WI38 (cell line): ENCODE measurements at regions not wholly inside any gene's neighbourhood (a gene's known extent, or its start where the extent isn't known, plus 50 kb on each side); places are given as distances from the start of the nearest gene placed in this dataset.

ENCODE experiments used
- H3K4me3 ChIP-seq: 2 replicates; pipeline ENCODE4 v1.5.1; 2011; ENCODE audit warnings: low read depth, mild to moderate bottlenecking, control low read depth, low read length
- TF ChIP-seq, protein P1 (sequence below): IDR thresholded peaks from 2 replicates; pipeline ENCODE4 v1.5.1; 2012; ENCODE audit warnings: low read depth, mild to moderate bottlenecking, control low read depth, low read length

- TF ChIP-seq, protein P1, sequence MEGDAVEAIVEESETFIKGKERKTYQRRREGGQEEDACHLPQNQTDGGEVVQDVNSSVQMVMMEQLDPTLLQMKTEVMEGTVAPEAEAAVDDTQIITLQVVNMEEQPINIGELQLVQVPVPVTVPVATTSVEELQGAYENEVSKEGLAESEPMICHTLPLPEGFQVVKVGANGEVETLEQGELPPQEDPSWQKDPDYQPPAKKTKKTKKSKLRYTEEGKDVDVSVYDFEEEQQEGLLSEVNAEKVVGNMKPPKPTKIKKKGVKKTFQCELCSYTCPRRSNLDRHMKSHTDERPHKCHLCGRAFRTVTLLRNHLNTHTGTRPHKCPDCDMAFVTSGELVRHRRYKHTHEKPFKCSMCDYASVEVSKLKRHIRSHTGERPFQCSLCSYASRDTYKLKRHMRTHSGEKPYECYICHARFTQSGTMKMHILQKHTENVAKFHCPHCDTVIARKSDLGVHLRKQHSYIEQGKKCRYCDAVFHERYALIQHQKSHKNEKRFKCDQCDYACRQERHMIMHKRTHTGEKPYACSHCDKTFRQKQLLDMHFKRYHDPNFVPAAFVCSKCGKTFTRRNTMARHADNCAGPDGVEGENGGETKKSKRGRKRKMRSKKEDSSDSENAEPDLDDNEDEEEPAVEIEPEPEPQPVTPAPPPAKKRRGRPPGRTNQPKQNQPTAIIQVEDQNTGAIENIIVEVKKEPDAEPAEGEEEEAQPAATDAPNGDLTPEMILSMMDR: no peak
- no peak overlapping the region for H3K4me3 ChIP-seq
Observed at GRCh38 chr5:142484821-142485387, 160.1 kb upstream of the SPRY4 start.

GRCh38 chr5:142482207-142482606, 157.4 kb upstream of the SPRY4 start:
- TF ChIP-seq, protein P1: no peak
- H3K4me3 ChIP-seq: no peak overlapping the region

- H3K4me3 ChIP-seq: no peak overlapping the region
- TF ChIP-seq, protein P1: no peak
Observed at GRCh38 chr5:142481410-142481809, 156.6 kb upstream of the SPRY4 start.

- TF ChIP-seq, protein P1: no peak
Observed at GRCh38 chr5:142479854-142480519, 155.2 kb upstream of the SPRY4 start.

GRCh38 chr5:142479150-142479549, 154.3 kb upstream of the SPRY4 start:
- TF ChIP-seq, protein P1: no peak
- no peak overlapping the region for H3K4me3 ChIP-seq

More at GRCh38 chr5:142479854-142480519, 155.2 kb upstream of the SPRY4 start:
- no peak overlapping the region for H3K4me3 ChIP-seq

DNA sequence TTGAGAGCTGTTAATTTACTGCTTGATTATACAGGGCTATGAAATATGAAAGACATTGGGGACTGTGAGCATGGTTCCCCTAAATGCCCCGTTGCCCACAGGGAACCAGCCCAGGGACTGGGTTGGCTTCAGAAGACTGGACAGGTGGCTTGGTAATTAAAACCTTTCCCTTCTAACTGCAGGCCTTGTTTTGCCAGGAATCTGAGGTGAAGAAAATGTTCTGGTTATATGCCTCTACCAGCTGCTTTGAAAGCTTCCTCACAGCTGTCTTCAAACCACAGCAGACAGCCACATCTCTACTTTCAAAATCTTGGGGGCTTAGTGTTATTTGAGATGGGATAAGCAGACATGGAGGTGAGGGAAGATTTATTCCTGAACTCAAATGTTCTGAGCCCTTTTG, 153.3 kb upstream of the SPRY4 start:
- no peak overlapping the region for H3K4me3 ChIP-seq
- TF ChIP-seq, protein P1: no peak

GRCh38 chr5:142475102-142475513, 150.3 kb upstream of the SPRY4 start:
- TF ChIP-seq, protein P1: no peak

More at GRCh38 chr5:142475102-142475513, 150.3 kb upstream of the SPRY4 start:
- H3K4me3 ChIP-seq: no peak overlapping the region
